GM21786 (cell line): ENCODE measurements at regions not wholly inside any gene's neighbourhood (a gene's known extent, or its start where the extent isn't known, plus 50 kb on each side); places are given as distances from the start of the nearest gene placed in this dataset.
"Not testable (repeated sequence)": the region's sequence is repeated elsewhere in the genome, so short reads cannot be mapped to it uniquely, and the experiment has no call there.

ENCODE experiments used
- ATAC-seq: cut with Tn5 transposase; IDR thresholded peaks from one replicate; pipeline ENCODE4 v1.9.1; 2021; ENCODE audit not compliant: unreplicated experiment

DNA sequence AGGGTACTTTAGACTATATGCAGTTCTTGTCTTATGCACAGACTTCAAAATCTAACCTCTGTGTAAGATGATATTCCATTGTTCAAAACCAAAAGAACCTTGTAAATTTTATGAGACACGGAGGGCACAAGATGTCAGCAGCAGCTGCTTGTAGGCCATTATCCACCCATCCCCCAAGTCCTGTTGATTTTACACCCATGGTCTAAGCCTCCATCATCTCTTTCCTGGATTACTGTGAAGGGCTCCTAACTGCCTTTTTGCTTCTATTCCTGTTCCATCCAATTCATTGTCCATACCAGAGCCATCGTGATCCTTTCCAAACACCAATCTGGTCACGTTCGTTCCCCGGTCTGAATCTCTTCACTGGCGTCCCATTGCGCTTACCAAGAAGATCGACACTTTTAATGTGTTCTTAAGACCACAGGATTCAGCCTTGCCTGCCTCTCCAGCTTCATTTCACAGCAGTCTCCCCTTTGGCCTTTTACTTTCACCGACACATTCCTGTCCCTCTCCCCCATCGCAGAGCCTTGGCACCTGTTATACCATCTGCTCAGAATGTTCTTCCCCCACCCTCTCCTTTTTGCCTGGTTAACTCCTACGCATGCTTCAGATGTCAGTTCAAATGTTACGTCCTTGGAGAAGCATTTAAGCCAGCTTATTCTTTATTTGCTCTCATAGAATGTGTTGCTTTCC is 107.3 kb upstream of the POU3F1 start:
- no peak for ATAC-seq

DNA sequence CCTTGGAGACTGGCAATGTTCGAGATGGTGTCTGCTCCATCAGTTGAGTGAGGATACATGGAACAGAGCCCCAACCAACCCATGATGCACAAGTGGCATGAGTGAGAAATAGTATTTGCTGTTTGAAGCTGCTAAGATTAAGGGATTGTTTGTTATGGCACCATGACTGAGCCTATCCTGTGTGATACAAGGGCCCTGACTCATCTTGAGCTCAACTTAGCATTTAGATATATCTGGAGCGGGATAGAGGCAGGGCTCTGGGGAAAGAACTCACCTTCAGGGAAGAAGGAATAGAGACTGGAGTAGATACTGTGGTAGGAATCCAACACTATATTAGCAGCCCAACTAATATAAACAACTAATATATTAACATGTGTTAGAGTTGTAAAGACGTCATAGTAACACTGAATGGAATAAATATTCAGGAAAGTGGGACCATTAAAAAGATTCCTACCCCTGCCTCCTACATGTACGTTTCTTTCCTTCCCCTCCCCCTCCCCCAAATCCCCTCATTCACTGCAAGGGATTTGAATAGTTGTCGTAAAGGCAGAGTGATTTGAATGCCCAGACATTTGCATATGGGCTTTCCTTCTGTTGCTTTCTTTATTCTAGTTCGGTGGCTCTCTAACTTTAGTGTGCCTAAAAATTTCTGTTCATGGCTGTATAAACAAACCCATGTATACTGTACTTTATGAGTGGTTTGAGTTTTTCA is 106.6 kb upstream of the POU3F1 start:
- ATAC-seq, result no peak

DNA sequence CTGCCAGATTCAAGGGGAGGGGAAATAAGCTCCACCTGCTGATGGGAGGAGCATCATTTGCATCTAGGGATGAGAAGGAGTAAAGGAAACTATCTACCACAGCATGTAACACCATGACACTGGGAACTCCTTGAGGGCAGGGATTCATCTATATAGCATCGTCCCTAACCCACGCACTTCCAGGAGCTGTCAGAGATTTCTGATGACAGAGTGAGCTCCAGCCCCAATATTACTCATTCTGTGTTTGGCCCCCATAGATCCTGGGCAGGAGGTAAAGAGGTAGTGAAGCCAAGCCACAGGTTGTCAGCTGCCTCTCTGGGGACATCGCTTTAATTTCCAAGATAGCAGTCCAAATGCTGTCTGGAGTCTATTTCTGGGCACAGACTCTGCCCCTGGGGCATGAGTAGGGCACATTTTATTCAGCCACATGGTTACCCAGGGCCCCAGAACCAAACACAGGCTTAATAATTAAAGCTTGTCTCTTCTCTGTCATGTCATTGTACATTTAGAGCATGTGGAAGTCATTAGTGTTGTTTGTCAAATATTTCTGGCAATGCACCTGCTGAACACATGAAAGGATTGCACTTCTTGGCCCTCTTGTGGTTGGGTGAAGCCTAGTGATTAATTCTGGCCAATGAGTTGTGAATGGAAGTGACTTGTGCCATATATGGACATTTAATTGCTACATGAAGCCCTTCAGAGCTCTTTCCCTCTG is 105.9 kb upstream of the POU3F1 start:
- peak; percentile 57 for ATAC-seq

DNA sequence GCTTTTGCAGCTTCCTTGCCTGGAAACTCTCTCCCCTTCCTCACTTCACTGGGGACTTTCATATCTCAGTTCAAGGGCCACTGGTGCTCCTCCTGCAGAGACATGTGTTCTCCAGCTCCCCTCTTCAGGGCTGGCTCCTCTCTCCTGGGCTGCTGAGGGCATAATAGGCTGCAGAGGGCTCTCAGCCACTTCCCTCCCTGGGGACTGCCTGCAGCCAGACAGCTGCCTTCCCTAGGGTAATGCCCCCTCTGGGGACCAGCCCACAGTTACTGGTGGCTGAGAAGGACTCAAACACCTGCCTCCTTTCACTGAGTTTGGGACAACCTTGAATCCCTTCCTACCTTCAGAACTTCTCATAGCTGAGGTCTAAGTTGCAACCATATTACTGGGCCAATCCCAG is 104.8 kb upstream of the POU3F1 start:
- ATAC-seq, result no peak

DNA sequence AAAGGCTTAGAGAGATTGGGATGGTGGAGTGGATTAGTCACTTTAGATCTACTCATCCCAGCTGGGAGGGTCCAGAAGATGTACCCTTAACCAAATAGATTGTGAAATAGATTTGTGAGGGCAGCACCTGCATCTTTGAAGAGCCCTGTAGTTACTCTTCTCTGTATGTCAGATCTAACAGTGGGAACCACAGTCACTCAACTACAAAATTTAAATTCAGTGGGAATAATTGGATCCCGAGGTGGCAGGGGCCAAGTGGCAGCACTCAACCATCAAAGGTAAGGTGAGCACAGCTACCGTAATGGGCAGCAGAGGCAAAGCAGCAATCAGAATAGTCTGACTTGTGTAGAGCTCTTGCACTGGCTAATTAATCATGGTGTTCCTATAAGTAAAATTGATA is 99.5 kb upstream of the POU3F1 start:
- ATAC-seq, result not testable (repeated sequence)

DNA sequence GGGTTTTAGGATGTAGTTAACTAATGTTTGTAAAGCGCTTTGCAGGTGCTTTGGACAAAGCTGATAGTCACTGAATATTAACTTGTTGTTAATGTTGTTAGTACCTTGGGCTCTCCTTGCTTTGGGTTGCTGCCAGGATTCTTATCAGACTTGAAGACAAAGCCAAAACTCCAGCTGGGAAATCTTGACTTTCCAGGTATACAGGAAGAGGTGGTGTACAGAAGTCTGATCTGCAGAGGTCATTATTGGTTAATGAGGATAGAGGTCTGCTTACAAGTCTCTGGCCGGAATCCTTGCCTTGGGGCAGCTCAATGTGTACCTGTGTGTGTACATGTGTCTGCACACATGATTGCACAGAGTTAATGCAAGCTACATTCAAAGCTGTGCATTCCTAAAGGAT is 96.0 kb upstream of the POU3F1 start:
- ATAC-seq, result no peak

DNA sequence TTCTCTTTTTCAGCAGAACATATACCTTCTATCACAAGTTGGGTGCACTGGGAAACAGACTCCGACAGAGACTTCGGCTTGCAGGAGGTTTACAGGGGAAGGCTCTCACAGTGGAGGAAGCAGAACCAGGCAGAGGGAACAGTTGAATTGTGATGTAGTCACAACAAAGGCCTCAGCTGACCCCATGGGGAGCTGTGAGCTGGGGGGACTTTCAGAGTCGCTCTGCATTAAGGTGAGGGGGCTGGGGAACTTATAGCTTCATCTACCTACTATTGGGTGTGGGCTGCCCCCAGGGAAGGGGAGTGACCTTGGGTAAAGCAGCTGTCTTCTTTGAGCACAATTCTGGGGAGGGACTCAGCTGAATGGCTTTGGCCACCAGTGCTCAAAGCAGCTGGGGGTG is 94.9 kb upstream of the POU3F1 start:
- no peak for ATAC-seq

DNA sequence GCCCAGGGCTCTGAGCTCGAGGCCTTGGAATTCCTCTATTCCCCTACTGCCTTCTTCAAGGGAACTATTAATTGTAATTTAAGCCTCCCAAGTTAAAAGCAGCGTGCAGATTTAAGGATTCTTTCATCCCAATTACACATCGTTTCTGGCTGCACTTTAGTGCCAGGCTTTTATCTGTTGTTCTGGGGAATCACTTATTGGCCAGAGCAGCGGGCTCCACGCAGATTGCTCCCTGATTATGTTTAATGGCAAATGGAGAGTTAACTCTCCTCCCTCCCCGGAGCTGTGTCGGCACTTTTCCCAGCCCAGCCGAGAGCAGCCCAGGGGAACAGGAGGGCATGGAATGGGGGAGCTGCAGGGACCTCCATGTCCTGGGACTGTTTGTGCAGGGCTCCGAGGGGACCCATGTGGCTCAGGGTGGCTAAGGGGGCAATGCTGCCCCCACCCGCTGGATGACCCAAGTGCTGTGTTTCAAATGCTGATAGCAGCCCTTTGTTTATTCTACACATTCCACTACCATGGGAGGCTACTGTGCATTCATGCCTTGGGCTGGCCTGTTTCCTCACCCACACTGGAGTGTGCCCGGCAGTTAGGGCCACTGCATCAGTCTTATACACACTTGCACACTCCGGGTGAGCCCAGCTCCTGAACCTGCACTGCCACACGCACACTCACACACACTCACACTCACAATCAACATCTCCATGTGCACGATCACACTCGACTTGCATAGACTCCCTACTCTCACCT is 93.3 kb upstream of the POU3F1 start:
- ATAC-seq, result no peak

DNA sequence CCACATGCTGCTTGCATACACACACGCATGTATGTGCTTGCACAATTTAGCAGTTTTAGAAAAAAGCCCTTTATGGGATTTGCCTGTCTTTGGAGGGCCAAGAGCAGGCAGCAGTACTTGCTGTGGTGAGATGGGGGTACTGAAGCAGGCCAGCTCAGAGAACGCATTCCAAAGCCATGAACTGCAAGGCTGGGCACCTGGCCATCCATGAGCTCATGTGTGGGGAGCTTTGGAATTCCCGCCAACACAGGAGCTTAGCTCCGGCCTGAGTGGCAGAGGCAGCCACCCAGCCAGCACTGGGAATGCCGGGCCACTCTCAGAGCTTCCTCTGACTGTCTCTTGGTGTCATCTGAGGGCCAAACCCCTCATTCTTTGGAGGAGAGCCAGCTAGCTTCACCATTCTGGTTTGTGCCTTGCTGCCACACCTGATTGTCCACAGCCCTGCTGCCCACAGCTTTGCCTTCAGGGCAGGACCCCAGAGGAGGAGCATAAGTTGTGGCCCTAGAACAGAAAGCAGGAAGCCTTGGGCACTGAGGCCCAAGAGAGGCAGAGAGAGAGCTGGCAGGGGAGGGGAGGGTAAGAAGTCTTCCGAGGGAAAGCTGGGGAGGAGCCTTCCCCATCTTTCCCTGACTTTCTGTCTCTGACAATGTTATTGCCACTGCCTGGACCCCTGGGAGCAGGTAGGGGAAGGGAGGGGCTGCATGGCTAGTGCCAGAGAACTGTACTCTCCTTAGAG is 92.1 kb upstream of the POU3F1 start:
- no peak for ATAC-seq

DNA sequence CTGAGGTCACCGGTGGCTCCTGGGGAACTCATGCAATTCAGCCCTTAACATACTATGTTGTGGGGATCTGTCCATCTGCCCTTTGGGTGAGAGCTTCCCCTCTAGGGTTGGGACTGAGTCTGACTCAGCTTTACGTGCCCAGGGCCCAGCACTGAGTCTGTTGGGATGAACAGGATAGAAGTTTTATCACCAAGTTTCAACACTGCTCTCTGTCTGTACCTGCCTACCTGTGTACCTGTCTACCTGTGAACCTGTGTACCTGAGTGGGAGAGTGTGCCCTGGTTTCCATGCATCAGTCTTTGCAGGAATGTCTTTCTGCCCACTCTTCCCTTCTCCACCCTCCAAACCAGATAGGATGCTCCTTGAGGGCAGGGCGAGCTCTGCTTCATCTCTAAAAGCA is 90.6 kb upstream of the POU3F1 start:
- no peak for ATAC-seq

DNA sequence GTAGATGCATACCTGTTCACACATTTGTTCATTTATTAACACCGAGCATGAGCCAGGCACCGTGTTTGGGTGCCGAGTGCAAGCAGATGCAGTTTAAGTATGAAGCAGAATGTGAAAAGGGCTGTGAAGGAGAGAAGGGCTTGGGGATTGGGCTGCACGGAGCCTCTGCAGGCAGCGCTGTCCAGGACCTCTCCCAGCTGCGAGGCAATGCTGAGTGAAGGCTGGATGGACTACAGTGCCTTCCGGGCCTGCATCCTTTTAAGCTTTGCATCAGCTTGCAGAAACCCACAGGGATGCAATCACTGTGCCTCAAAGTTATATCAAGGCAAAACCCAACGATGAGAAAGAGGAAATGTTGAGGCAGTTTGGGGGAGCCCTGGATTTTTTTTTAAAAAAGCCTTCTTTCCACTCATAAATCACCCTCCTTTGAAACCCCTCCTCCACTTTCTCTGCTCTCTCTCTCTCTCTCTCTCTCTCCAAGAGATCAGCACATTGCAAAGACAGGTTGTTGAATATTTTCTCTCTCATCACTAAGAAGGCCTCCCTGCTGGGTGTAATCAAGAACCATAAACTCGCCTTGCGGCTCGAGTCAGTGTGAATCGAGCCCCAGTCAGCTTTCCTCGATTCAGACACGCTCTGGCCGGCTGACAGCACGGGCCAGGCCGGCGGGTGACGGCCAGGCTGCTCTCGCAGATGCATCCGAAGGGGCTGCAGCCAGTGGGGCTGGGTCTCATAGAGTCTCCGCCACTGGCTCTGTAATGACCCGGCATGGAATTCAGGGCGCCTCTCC is 89.2 kb upstream of the POU3F1 start:
- no peak for ATAC-seq

DNA sequence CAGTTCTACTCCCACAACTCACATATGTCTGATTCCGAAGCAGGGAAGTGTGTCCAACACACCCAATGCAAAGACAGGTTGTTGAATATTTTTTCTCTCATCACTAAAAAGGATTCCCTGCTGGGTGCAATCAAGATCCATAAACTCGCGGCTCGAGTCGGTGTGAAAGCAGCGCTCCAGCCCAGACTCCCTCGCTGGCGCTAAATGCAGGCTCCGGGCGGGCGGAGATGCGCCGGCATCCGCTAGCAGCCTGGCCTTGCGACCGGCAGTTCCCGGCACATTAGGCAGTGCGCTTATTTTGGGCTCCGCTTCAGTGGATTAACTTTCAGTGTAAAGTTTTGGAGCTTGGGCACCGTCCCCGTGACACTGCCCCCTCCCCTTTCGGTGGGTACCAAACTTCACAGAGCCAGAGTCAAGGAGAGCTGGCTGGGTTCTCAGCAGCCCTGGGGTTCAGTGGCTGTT is 87.7 kb upstream of the POU3F1 start:
- no peak for ATAC-seq

DNA sequence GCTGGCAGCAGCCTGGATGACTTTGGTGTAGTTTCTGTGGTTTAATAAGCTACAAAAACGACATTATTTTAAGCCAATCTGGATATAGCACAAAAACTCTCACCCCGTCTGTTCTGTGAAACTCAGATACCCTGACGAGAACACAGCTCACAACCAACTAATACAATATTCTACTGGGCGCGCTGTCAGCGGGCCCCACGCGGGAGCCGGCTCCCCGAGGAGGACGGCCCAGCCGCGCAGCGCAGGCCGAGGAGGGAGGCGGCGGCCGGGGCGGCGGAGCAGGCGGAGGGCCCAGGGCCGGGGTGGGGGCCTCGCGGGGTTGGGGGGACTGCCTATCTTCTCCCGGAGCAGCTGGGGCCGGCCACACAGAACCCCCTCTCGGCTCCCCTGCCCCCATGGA is 87.2 kb upstream of the POU3F1 start:
- ATAC-seq, result no peak

DNA sequence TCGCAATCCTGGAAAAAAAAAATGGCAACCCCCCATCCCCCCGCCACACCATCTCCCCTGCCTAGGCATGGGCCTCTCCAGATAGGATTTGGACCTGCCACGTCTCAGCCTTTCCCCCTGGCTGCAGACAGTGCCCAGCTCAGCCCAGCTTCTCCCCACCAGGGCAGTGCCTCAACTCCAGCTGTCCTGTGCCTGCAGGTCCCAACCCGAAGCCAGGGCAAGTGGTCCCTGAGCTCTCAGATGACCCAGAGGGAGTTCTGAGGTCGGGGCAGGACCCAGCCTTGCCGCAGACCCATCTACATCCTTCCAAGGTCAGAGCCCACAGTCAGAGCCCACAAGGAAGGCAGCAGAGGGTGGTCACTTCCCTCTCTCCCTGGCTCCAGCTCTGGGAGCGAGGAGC is 86.7 kb upstream of the POU3F1 start:
- ATAC-seq, result no peak

DNA sequence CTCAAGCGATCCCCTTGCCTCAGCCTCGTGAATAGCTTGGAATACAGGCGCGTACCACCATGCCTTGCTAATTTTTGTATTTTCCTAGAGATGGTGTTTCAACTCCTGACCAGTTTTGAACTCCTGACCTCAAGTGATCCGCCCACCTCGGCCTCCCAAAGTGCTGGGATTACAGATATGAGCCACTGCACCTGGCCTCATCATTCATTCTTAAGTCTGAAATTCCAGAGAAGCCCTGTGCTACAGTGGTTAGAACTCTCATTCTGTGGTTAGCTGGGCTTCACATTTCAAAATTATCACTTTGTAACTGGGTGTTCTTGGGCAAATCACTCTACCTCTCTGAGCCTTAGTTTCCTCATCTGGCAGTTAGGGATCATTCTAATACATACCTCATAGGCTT is 86.1 kb upstream of the POU3F1 start:
- no peak for ATAC-seq

DNA sequence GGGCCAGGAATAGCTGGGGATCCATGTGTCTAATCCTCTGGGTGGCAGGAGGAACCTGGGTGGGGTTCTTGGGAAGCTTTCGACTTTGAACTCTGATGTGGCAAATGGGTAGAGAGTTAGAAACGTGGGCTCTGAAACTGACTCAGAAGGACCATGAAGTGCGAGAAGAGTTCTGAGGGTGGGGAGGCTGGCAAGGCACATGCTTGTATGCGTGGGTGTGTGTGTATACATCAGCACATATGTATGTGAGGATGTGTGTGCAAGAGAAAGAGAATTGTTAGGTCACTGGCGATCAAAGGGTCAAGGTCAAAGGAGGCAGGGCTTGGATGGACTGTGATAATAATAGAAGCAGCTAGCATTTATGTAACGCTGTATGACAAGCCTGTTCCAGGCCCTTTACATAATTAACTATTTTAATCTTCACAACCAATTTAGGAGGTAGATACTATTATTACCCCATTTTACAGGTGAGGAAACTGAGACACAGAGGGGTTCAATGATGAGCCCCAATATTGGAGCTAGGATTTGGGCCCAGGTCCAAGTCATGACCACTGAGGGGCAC is 84.5 kb upstream of the POU3F1 start:
- ATAC-seq, result no peak

DNA sequence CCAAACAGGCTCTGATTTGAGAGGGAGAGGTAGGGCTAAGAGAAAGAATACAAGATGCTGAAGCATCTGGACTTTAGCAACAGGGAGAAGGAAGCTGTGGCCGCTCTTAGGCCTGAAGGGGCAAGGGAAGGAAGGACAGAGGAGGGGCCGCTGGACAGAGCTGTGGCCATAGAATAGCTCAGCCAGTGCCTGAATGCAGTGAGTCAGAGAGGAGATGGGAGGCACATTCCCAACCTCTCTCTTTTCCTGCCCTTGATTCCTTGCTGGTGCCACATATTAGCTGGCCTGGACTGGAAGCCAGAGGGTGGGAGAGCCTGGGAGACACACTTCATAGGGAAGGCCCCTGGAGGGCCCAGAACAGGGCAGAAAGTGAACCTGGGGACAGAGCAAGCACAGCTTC is 83.4 kb upstream of the POU3F1 start:
- no peak for ATAC-seq

DNA sequence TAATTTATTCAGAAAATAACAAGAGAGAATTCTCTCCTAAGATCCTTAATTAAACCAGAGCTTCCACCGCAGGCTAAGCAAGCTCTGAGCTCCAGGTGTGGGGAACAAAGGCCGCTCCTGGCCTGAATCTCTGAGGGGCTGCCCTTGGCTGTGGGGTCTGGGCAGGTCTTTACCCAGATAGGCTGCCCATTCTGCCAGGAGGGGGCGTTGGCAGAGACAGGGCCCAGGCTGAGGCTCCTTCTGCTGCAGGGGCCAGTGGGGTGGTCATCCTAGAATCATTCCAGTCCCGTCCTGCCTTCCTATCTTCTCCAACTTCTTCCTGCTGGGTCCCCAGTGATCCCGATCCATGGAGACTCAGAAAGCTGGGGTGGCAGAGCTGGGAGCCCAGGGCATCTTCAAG is 82.9 kb upstream of the POU3F1 start:
- no peak for ATAC-seq

DNA sequence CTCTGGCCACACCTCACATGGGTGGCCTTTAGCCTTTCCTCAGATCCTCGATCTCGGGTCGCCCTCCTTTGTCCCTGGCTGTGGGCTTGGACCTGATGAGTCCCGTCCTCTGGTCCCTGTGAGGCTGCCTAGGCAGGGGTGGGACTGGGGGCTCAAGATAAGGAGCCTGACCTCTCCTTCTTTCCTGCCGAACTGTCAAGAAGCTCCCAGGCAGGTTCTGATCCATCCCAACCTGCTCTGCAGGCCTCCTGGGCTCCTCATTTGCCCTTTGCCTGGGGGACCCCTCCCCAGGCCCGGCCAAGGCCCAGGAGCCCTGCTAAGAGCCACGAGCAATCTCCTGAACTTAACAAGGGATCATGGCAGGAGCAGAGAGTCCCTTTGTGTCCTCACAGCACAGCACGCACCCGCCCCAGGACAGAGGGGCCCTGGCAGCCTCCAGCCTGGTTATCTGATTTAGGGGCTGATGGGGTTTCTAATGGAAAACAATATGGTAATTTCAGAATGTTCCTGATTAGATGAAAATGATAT is 82.4 kb upstream of the POU3F1 start:
- no peak for ATAC-seq
